ENCODE measurements at regions not wholly inside any gene's neighbourhood (a gene's known extent, or its start where the extent isn't known, plus 50 kb on each side); places are given as distances from the start of the nearest gene placed in this dataset.

GRCh38 chr21:35853321-35854239 lies 206.7 kb downstream of the SETD4 start:
- 51% methylated on average over 9 of the region's 9 CpGs for WGBS (ENCODE audit: low lambda C conversion rate)
- Histone ChIP-seq H3K79me2 (ENCODE audit: insufficient read depth, low read length) (no peaks in the 10 kb centered on the region), H3K4me2 (ENCODE audit: low read depth, low read length) (no peak overlapping the region), H3K4me1 (ENCODE audit: insufficient read depth, low read length) (no peaks in the 10 kb centered on the region), H3K9ac (ENCODE audit: insufficient read depth, low read depth, low read length) (no peak overlapping the region), H4K20me1 (ENCODE audit: insufficient read depth, low read length) (no peaks in the 10 kb centered on the region), H2AFZ (ENCODE audit: low read length) (no peak overlapping the region), H3K27ac (ENCODE audit: extremely low read length, insufficient read depth, low read length) (no peak overlapping the region), H3K36me3 (replicated peaks in 1 of 2; ENCODE audit: control insufficient read depth in 1 of 2, insufficient read depth in 2 of 2, low read length in 2 of 2) (no peaks in the 10 kb centered on the region), H3K9me3 (ENCODE audit: low read length) (no peaks in the 10 kb centered on the region), H3K4me3 (replicated peaks in 1 of 3; ENCODE audit: insufficient read depth in 1 of 3, low read depth in 2 of 3, low read length in 3 of 3) (no peak overlapping the region), H3K27me3 (ENCODE audit: control insufficient read depth in 1 of 2, insufficient read depth in 2 of 2, low read length in 2 of 2) (no peaks in the 10 kb centered on the region)
- in situ Hi-C loops (cut with HindIII; ENCODE audit: extremely low pct_ligation_motif_present, low pct_unique_long_range_greater_than_20kb) (no loop called here), intact Hi-C loops (cut with micrococcal nuclease; ENCODE audit: unreplicated experiment) (no loop called here)
- BruUV-seq (replicated peaks), result no TSS peak
- ChIA-PET CTCF (ENCODE audit: low intra/inter-chr PET ratio, low total read pairs) (no interaction called here), POLR2A (no interaction called here)
- FAIRE-seq (no peak), DNase-seq (ENCODE audit: low spot score) (no peak), ATAC-seq (no peak)
- no peak for TF ChIP-seq REST (IDR thresholded peaks at IDR 0.05; ENCODE audit: borderline replicate concordance in 1 of 2, low read depth in 1 of 2, low read length in 2 of 2)
- TF ChIP-seq YY1 (IDR thresholded peaks at IDR 0.05; ENCODE audit: insufficient read depth, insufficient replicate concordance, low read depth, low read length), result no peak
- no peak for TF ChIP-seq ZNF33B (CRISPR knock-in tag; IDR thresholded peaks at IDR 0.05)
- TF ChIP-seq ZNF235 (CRISPR knock-in tag; IDR thresholded peaks at IDR 0.05; ENCODE audit: borderline replicate concordance), result no peak
- TF ChIP-seq ZC3H13 (CRISPR knock-in tag; IDR thresholded peaks at IDR 0.05), result no peak
- no peak for TF ChIP-seq JUNB (CRISPR knock-in tag; IDR thresholded peaks at IDR 0.05; ENCODE audit: borderline replicate concordance)
- no peak for TF ChIP-seq ZNF672 (CRISPR knock-in tag; IDR thresholded peaks at IDR 0.05)
- TF ChIP-seq ONECUT2 (CRISPR knock-in tag; IDR thresholded peaks at IDR 0.05), result no peak
- TF ChIP-seq WIZ (CRISPR knock-in tag; IDR thresholded peaks at IDR 0.05), result no peak
- no peak for TF ChIP-seq ZNF101 (CRISPR knock-in tag; IDR thresholded peaks at IDR 0.05; ENCODE audit: borderline replicate concordance, low read depth)
- TF ChIP-seq ATRX (CRISPR knock-in tag; IDR thresholded peaks at IDR 0.05; ENCODE audit: borderline replicate concordance), result no peak
- no peak for TF ChIP-seq ZFP37 (CRISPR knock-in tag; IDR thresholded peaks at IDR 0.05; ENCODE audit: borderline replicate concordance)
- no peak for TF ChIP-seq SKI (IDR thresholded peaks at IDR 0.05; ENCODE audit: partially characterized antibody)
- no peak for TF ChIP-seq ZNF292 (CRISPR knock-in tag; IDR thresholded peaks at IDR 0.05; ENCODE audit: borderline replicate concordance, low read depth)
- TF ChIP-seq ZNF546 (CRISPR knock-in tag; conservative IDR thresholded peaks at IDR 0.05), result no peak
- no peak for TF ChIP-seq IRX3 (CRISPR knock-in tag; IDR thresholded peaks at IDR 0.05; ENCODE audit: borderline replicate concordance, low read depth)
- TF ChIP-seq ATAD3A (CRISPR knock-in tag; IDR thresholded peaks at IDR 0.05), result no peak

Measured in HepG2 (cell line).